GM12891 (cell line): ENCODE measurements at regions not wholly inside any gene's neighbourhood (a gene's known extent, or its start where the extent isn't known, plus 50 kb on each side); places are given as distances from the start of the nearest gene placed in this dataset.

ENCODE experiments used
- POLR2A ChIP-seq: IDR thresholded peaks from 2 replicates; pipeline ENCODE4 v1.6.1; 2011; ENCODE audit warnings: low read depth, low read length, control low read depth
- POLR2AphosphoS5 ChIP-seq: IDR thresholded peaks from 2 replicates; pipeline ENCODE4 v1.6.1; 2011; ENCODE audit warnings: low read depth, low read length, control low read depth
- SPI1 ChIP-seq: IDR thresholded peaks from 2 replicates; pipeline ENCODE4 v1.6.1; 2011; ENCODE audit warnings: low read depth, low read length, control low read depth
- TAF1 ChIP-seq: IDR thresholded peaks from 2 replicates; pipeline ENCODE4 v1.6.1; 2011; ENCODE audit warnings: low read depth, low read length, control low read depth

DNA sequence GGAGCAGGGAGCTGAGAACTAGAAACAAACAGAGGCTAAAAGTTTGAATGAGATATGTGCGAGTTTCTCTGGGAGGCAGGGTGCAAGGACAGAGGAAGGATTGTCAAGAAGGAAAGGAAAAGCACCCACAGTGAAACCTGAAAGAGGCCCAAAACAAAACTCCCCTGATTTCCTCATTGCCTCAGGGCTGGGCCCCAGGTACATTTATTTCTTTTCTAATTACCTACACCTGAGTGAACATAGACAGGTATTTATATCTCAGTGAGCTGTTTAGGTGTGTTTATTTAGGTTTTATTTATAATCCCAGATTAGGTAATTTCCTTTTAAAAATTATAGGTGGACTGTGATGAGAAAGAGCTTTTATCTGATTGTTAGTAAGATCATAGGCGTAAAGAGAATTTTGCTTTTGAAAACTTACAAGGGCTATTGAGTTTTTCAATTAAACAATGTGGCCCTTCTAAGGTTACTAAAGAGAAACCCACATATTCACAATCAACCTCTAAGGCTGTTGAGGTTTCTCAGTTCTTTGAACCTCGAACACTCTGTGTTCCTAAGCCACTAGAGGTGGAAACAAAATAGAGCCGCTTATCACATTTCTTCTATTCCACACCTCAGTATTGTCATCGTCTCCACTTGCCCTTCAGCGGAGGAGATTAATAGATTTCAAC is 344.8 kb downstream of the ZNF608 start:
- TF ChIP-seq SPI1 (no peak), POLR2A (no peak), POLR2AphosphoS5 (no peak), TAF1 (no peak)
